ENCODE measurements at regions not wholly inside any gene's neighbourhood (a gene's known extent, or its start where the extent isn't known, plus 50 kb on each side); places are given as distances from the start of the nearest gene placed in this dataset.

DNA sequence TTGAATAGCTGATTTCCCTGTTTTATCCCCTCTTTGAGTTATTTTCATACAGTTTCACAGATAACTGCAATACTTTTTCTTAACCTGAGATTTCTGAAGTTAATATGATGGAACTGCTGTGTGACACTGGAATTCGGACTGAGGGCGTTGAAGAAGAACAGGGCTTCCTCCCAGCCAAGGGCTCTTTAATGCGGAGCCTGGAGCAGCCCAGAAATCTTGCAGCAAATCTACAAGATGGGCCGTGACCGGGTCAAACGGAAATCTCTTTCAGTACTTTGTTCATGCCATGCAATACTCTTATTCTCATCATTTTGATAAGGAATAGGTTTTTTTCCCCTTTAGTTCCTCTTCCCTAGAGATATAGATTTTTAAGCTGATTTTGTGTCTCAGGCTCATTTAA lies 236.8 kb upstream of the IRX4 start:
- DNase-seq = no peak
- Histone ChIP-seq H3K36me3 (no peaks in the 10 kb centered on the region), H3K27me3 (peaks cover 0 to 4% (median 0%) of the 10 kb centered on the region in 4 donors), H3K27ac (no peak overlapping the region), H3K4me3 (no peak overlapping the region), H3K9me3 (no peaks in the 10 kb centered on the region), H3K4me1 (no peaks in the 10 kb centered on the region)
- intact Hi-C loops (cut with DNase I) = no loop called here
- FAIRE-seq = no peak
- TF ChIP-seq, protein P1, sequence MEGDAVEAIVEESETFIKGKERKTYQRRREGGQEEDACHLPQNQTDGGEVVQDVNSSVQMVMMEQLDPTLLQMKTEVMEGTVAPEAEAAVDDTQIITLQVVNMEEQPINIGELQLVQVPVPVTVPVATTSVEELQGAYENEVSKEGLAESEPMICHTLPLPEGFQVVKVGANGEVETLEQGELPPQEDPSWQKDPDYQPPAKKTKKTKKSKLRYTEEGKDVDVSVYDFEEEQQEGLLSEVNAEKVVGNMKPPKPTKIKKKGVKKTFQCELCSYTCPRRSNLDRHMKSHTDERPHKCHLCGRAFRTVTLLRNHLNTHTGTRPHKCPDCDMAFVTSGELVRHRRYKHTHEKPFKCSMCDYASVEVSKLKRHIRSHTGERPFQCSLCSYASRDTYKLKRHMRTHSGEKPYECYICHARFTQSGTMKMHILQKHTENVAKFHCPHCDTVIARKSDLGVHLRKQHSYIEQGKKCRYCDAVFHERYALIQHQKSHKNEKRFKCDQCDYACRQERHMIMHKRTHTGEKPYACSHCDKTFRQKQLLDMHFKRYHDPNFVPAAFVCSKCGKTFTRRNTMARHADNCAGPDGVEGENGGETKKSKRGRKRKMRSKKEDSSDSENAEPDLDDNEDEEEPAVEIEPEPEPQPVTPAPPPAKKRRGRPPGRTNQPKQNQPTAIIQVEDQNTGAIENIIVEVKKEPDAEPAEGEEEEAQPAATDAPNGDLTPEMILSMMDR (IDR thresholded peaks at IDR 0.05) = no peak
- no peak for ATAC-seq
- WGBS, 2 donors = 50 to 56% methylated on average over 6 of the region's 6 CpGs

DNA sequence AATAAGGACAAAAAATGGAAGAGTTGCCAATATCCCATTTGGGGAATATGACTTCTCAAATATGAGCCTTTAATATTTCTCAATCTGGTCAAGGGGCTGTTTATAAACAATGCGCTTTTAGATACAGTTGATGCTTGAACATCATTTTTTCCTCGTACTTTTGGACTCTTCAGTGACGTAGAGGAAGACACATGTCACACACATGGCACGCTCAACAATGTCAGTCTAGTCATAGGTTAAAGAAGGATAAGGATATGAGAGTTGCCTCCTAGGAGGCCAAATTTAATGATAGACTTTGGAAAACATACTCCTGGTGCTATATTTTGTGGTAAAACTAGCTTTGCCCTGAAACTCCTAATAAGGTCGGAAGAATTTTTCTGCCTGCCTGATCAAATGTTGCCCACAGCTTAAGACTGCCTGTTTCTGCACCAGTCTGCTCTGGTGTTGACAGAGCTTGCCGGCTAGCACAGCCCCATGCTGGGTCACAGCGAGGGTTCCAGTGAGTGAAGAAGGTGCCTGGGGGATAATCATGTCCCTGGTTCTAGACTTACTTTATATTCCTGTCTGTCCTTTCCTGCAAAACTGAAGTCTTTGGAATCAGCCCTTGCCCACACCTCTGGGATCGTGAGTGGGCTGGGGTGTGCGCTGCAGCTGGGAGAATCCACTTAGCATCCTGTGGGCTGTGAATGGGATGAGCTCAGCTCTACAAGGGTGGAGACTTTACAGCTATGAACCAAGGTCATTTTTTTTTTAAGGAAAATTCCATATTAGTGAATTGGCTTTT lies 230.8 kb upstream of the IRX4 start:
- H3K4me3 ChIP-seq = no peak overlapping the region
- ATAC-seq (no peak), DNase-seq (no peak), FAIRE-seq (no peak)
- WGBS, 2 donors = 67 to 79% methylated on average over 9 of the region's 9 CpGs
- peaks cover 0 to 13% (median 4%) of the 10 kb centered on the region in 4 donors for H3K27me3 ChIP-seq
- no peaks in the 10 kb centered on the region for H3K9me3 ChIP-seq
- TF ChIP-seq, protein P1 (IDR thresholded peaks at IDR 0.05) = no peak
- no peaks in the 10 kb centered on the region for H3K36me3 ChIP-seq
- no peak overlapping the region for H3K27ac ChIP-seq
- intact Hi-C loops (cut with DNase I) = no loop called here
- no peaks in the 10 kb centered on the region for H3K4me1 ChIP-seq

DNA sequence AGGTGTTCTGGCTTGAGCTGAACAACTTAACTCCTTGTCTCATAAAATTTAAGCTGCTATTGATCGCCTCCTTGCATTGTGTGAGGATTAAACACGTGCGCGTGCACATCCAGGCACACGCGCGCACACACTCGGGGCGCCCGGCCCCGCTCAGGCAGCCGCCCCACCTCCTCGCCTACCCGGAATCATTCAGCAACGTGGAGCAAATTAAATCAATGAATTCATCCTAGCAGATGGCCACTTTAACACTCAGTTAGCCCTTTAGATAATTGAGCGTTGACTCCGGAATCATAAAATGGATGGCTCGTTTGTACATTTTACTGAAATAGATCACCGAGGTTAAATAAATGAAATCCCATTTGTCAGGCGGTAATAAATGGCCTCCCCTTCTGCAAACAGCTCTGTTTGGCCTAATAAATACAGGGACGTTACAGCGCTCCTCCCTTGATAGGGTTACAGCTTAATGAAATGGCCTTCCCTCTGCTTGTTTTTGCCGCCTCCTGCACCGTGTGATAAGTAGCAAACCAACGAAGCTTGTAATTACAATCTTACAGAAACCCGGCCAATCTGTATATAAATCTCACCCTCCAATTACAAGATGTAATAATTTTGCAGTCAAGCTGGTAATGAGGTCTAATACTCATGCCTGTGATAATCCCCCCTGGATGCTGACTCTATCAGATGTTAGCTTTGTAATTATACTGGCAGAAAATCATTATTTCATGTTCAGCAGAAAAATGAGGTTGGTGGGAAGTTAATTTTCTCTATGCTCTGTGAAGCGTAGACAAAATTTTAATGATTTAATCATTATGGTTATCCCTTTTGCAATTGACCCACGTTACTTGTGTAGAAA lies 229.7 kb upstream of the IRX4 start:
- Histone ChIP-seq H3K27me3 (peaks cover 0 to 23% (median 4%) of the 10 kb centered on the region in 4 donors), H3K27ac (no peak overlapping the region), H3K9me3 (no peaks in the 10 kb centered on the region), H3K36me3 (no peaks in the 10 kb centered on the region), H3K4me1 (no peaks in the 10 kb centered on the region), H3K4me3 (peak overlapping the region in 1 of 4 donors; percentile 5)
- DNase-seq = no peak
- peak in 3 of 4 donors; percentile 30 to 79 (median 52) for ATAC-seq
- intact Hi-C loops (cut with DNase I) = no loop called here
- no peak for FAIRE-seq
- 11 to 18% methylated on average over 28 of the region's 28 CpGs for WGBS, 2 donors
- TF ChIP-seq, protein P1 (IDR thresholded peaks at IDR 0.05) = no peak

DNA sequence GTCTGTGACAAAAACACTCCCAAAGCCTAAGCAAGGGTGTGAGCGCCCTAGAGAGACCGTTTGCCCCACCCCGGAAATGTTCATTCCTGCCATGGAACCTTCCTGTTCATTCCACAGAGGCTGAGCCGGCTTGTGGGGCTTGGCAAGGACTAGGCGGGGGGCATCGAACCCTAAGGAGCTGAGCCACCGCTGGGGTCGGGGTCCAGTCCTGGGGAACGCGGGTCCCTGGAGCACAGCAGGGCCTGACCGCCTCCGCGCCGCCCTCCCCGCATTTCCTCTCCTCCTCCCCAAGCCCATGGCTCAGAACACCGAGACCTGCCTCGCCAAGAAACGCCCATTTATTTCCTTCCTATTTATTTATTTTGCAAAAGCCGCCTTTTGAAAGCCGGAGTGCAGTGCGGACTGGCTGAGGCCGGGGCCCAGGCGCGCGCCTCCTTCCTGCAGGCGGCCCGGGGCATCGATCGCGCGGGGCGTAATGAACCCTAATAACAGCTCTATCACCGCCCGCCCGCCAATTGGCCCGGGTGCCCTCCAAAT lies 228.9 kb upstream of the IRX4 start:
- no peaks in the 10 kb centered on the region for H3K9me3 ChIP-seq
- no peaks in the 10 kb centered on the region for H3K36me3 ChIP-seq
- intact Hi-C loops (cut with DNase I) = no loop called here
- H3K27ac ChIP-seq = no peak overlapping the region
- TF ChIP-seq, protein P1 (IDR thresholded peaks at IDR 0.05) = no peak
- H3K4me3 ChIP-seq = peak overlapping the region in 1 of 4 donors; percentile 5
- no peak for DNase-seq
- no peak for ATAC-seq
- no peak for FAIRE-seq
- no peaks in the 10 kb centered on the region for H3K4me1 ChIP-seq
- 36 to 38% methylated on average over 35 to 36 of the region's 36 CpGs for WGBS, 2 donors
- H3K27me3 ChIP-seq = peaks cover 0 to 29% (median 4%) of the 10 kb centered on the region in 4 donors
